ENCODE measurements at regions not wholly inside any gene's neighbourhood (a gene's known extent, or its start where the extent isn't known, plus 50 kb on each side); places are given as distances from the start of the nearest gene placed in this dataset.

DNA sequence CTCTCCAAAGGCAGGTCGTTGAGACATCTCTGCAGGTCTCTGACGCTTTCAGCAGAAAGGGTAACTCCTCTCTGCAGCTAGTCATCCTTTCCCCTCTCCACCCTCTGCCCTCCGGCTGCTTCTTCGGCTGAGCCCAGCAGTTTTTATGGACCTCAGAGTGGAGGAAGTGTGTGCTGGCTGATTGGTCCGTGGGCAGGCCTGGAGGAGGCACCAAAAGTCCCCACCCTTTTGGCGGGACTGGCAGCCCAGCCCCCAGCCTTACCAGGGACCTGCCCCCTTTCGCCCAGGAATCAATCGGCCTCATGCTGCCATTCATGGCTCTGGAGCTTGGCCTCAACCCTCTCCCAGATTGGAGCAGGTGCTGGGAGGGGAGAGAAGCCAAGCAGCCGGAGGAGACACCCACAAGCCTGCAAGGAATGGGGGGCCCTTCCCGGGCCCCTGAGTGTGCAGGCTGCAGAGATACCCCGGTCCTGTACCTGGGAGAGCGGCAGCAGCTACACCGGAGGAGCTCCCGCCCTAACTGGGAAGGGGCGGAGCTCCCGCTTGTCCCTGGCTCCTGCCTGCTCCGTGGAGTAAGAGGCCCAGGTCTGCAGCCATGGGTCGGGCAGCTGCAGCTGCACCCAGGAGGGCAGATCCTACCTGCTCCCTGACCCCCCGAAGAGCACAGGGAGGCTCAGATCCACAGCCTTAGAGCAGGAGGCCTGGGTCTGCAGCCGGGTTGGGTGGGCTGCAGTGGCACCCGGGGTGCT, 170.3 kb upstream of the SOX4 start:
- no peak for DNase-seq (ENCODE audit: low read depth, low spot score)

DNA sequence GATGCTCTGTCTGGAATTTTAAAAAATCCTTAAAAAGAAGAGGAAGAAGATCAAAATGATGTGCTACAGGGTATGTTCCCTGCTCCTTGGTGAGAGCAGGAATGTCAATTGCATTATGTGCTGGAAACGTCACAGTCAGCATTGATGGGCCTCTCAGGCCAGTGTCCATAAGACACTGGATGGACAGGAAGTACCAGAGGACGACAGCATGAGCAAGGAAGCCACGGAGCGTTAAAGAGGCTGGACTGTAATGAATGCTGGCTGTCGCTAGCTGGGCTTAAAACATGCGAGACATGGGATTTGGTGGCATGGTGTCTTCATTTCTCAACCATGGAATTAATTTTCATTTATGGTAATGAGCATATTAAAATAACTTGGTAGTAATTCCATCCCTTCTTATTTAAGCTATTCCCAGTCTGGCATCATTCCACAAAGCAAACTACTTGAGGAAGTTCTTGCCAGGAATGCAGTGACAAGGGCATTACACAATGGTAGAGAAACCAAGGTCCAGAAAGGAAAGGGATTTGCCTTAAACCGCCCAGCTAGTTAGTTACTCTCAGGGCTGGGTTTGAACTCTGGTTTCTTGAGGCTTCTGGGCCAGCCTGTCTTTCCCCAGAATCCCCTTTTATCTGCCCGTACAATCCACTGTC, 166.6 kb upstream of the SOX4 start:
- DNase-seq (ENCODE audit: low read depth, low spot score) = peak; percentile 51

DNA sequence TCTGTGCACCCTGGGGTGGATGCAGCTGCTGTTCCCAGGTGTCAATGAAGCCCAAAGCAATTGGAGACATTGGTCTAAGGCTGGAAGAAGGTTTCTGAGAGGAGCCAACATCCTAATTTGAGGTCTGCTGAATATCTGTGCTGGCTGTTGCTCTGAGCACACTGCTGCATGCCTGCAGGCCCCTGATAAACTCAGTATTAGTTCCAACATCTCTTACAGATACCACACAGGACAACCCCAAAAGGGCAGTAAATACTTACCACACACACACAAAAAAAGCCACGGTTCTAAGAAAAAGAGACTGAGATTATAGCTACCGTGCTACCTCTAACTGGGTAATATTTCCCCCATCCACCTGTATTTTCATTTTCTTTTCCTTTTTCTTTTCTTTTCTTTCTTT, 164.3 kb upstream of the SOX4 start:
- no peak for DNase-seq (ENCODE audit: low read depth, low spot score)

DNA sequence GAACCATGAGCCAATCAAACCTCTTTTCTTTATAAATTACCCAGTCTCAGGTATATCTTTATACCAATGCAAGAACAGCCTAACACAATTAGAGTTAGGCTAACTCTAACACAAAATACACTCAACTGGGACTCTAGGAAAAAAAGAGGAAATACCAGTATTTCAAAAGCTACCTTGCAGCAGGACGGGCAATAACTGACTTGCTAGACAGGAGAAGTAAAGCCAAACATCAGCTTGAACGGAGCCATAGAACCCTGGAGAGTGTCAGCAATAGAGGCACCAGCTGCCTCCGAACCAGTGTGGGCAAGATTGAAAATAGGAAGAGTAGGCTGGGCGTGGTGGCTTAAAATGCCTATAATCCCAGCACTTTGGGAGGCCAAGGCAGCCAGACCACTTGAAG, 162.0 kb upstream of the SOX4 start:
- DNase-seq (ENCODE audit: low read depth, low spot score) = no peak

DNA sequence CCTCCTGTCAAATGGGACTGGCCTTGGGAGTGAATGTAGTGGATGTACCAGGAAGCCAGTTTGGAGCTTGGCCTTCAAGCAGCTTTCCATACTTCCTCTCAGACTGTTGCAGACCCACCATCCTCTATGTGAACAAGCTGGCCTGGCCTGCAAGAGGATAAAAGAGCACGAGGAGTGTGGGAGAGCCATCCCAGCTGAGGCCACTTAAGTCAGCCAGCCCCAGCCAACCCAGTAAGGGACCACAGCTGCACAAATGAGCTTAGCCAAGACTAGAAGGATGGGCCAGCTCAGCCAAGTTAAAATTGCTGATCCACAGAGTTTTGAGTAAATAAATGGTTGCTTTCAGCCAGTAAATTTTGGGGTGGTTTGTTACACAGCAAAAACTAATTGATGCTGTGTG, 156.9 kb upstream of the SOX4 start:
- DNase-seq (ENCODE audit: low read depth, low spot score) = no peak

DNA sequence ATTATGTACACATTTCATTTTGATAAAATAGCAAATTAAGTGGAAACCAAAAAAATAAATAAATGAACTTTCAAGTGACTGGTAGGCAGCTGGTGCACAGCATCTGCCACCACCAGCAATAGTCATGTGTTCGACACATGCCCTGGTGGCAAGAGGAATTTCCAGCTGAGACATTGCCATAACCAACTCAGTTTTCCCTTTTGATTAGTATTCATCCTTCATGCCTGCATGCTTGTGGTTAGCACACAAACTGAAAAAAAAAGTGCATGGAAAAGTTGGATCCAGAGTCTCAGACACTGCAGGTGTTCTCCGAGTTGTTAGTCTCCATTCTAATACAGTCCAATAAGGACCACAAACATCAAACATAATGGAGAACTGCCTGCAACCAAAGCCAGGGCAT, 156.0 kb upstream of the SOX4 start:
- DNase-seq (ENCODE audit: low read depth, low spot score) = peak; percentile 77

DNA sequence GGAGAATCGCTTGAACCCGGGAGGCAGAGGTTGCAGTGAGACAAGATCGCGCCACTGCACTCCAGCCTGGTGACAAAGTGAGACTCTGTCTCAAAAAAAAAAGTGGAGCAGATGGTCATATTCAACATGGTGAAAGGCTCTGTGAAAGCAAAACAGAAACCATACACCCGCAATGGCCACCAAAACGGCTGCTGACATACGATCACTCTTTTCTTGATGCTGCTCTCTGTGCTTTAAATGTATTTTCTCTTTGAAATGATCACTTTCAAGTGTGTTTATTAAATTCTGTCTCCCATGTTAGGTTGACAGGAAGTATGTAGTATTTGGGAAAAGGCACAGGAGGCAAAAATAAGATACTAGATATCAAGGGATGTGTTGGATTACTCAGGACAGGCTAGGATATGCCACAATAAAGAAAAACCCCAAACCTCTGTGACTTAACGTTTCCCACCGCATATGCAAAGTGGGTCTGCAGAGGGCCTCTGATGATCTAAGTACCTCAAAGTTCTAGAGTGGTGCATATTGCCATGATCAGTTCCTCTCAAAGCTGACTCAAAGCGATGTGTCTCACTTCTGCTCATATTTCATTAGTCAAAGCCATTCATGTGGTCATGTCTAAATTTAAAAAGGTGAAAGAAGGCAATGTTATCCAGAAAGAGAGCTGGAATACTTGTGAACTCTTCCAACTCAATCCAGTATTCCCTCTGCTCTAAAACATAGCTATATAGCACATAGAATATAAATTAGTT, 155.1 kb upstream of the SOX4 start:
- no peak for DNase-seq (ENCODE audit: low read depth, low spot score)

DNA sequence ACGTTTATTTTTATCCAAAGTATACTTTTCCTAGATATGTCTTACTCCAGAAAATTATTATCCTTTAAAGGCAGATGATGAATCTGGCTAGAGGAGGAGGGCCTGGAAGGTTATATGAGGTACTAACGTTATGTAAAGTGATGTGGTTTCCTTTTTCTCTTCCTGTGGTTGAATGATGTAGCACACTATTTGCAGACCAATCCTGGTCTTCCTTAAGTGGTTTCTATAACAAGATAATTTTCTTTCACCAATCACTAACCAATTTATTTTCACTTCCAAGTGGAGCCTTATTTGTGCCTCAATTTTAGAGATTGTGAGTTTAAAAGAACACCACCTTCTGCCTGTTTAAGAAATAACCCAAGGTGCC, 154.6 kb upstream of the SOX4 start:
- peak; percentile 14 for DNase-seq (ENCODE audit: low read depth, low spot score)

DNA sequence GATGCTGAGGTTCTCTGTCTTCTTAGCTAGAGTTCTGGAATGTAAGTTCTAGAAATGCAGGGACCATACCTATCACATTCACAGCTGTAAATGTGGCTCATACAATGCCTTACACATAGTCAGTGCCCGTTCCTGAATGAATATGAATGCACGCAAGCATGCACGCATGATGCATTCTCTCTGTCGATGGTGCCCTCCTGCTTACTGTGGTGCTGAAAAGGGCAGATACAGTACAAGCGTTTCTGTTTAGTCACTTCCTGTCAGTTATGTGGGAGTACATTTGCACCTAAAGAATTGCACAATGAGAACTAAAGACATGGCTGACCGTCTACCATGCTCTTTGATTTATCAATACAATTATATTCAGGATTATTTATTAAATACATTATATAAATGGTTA, 152.2 kb upstream of the SOX4 start:
- DNase-seq (ENCODE audit: low read depth, low spot score) = no peak

DNA sequence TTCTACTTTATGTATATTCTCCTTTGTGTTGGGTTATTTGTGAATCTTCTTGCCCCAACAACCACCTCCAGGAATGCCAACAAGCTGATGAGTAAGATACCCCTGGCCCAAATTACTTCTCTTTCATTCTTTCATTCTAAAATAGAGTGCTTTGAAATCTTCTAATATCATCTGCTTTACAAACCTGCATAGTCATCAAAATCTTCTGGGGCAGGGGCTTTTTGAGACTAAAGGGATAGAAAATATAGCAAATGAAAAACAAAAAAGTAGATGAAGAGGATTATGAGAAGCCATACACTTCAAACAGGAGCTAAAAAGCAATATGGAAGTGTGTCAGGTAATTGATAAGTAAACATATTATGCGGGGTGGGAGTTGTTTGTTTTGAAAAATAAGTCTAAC, 150.7 kb upstream of the SOX4 start:
- no peak for DNase-seq (ENCODE audit: low read depth, low spot score)

DNA sequence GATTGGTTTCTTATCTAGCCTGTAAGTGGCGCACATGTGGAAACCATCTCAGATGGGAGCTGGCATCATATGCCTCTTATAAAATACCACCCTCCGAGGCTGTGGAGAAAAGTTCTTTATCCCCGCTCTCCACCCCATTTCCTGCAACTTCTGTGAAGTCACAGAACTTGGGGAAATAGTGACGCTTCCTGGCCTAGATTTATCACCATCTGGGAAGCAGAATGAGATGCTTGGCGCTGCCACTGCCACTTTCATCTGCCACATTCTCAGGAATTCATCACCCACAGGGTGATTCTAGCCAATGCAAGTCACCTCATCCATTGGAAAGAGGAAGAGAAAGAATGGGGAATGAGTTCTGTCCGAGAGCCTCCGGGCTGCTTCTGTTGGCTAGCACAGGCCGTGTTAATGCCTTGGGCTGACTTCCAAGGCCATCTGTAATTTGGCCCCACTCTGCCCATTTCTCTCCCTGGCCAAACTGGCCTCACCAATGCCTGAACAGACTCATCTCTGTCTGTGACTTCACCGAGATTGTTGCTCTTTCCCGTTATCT, 148.8 kb upstream of the SOX4 start:
- no peak for DNase-seq (ENCODE audit: low read depth, low spot score)

DNA sequence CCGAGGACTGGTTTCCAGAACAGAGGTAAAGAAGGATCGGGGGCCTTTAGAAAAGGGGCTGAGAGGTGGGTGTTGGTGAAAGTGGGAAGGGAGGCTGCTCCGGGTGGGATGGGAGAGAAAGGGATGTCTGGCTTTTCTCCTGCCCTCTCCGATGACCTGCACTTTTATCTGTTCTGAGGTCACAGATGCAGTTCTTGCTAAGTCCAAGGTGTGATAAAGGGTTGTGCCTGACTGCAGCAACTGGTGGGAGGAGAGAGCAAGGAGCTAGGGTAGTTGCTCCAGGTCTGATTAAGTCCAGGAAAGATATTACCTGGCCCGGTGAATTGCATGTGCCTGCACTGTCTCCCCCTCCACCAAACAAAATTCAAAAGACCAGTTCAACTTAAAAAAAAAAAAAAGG, 145.6 kb upstream of the SOX4 start:
- DNase-seq (ENCODE audit: low read depth, low spot score) = no peak

DNA sequence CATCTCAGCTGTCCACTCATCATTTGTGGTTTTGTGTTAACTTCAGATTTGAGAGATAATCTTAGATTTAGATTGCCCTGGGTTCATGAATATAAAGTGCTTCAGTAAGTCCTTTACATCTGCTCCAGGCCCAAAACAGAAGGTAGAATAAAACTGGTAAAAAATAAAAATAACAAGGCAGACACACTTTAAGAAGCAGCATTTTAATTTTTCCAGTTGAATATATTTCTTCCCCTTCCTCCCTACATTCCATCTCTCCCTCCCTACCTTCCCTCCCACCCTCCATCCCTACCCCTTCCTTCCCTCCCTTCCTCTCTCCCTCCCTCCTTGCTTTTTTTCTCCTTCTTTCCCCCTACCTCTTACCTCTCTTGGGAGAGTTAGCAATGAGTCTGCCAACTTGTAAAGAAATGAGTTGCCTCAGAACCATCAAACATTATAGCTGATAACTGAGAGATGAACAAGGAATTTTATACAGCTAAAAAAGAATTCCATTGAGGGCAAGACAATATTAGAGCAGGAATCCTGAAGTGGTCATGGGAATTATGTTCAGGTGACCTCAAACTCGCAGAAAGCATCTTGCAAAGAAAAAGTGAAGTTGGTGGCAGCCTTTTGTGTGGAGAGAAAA, 145.0 kb upstream of the SOX4 start:
- DNase-seq (ENCODE audit: low read depth, low spot score) = no peak

DNA sequence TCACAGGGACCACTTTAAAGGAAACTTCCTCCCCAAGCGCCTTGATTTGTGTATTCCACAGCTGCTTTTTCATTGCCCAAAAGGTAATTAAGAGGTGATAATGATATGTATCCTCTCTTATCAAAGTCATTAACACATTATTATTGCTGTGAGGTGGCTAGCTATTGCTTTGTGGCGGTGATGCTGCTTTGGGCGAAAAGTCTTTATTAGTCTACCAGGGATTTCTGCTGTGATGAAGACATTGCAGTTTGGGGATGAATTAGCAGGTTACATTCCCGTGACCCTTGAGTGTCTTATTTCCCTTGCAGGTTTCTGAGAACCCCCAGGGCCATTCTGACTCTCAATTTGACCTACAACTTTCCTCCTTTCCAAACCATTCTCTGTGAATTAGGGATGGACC, 143.4 kb upstream of the SOX4 start:
- no peak for DNase-seq (ENCODE audit: low read depth, low spot score)

DNA sequence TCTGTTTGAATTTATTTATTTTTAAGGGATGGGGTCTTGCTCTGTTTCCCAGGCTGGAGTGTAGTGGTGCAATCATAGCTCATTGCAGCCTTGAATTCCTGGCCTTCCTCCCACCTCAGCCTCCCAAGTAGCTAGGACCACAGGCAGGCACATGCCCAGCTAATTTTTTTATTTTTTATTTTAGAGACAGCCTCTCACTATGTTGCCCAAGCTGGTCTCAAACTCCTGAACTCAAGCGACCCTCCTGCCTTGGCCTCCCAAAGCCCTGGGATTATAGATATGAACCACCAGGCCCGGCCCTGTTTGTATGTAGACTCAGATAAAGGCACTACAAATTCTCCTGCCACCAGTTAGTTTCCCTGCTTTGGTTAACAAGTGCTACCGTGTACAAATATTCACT, 142.9 kb upstream of the SOX4 start:
- no peak for DNase-seq (ENCODE audit: low read depth, low spot score)

DNA sequence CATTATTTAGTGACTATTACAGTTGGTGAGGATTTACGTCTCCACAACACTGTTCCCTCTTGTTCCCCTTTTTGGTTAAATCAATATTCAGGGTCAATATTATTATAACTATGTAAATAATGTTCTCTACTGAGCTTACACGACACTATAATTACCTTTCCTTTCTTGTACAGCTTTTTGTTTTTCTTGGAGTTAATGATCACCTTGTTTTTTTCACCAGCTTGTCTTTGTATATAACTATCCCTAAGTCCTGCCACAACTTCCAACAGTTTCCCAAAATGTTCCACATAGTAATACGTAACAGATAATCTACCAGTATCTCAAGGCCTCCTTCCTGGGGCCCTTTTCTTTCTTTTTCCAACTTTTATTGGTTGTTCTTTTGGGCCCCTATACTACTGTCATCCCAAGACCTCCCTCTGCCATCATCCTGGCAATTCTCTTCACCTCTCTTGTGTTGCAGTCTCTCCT, 142.0 kb upstream of the SOX4 start:
- DNase-seq (ENCODE audit: low read depth, low spot score) = no peak

DNA sequence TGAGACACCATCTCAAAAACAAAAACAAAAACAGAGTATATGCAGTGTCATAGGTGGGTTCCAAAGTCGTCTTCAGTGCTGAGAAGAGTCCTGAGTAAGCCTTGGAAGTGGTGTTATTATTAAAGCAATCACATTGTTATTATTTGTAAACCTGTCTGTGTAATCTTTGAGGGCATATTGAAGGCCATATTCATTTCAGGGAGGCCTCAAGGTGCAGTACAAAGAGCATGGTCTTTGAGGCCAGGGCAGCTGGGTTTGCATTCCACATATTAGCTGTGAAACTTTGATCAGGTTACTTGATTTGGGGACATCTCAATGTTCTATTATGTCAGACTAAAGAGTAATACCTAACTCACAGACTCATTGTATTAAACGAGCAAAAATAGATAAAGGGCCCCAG, 139.3 kb upstream of the SOX4 start:
- no peak for DNase-seq (ENCODE audit: low read depth, low spot score)

DNA sequence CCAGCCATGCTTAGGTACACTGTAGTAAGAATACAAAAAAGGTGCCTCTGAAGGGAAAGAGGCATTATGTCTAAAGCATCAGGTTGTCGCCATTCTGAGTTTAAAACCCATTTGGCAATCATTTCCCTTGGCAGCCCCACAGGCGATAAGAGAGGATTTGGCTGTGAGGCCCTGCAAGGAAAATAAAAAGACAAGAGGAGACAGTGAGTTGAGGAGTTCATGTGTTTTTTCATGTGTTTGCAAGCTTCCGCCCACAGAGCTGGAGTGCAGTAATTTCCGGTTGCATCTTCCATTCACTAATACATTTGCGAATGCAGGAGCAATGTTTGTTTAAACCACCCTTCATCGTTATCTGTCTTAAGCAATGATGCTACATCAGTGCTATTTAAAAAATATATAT, 138.5 kb upstream of the SOX4 start:
- no peak for DNase-seq (ENCODE audit: low read depth, low spot score)

DNA sequence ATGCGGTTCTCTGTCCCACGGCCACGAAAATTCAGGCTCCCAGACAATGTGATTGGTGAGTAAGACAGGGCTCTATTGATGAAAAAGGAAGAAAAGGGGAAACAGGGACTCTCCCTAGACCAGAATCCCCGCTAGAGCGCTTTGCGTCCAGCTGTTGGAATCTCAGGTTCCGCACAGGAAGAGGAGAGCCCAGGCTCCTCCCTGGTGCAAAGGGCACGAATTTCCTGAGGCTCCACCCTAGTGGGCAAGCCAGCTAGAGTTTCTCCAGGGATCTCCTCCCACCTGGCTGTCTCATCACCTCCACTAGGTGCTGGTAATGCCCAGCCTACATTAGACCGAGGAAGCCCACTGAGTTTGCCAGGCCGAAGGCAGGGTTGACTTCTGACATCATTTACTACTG, 135.9 kb upstream of the SOX4 start:
- no peak for DNase-seq (ENCODE audit: low read depth, low spot score)

DNA sequence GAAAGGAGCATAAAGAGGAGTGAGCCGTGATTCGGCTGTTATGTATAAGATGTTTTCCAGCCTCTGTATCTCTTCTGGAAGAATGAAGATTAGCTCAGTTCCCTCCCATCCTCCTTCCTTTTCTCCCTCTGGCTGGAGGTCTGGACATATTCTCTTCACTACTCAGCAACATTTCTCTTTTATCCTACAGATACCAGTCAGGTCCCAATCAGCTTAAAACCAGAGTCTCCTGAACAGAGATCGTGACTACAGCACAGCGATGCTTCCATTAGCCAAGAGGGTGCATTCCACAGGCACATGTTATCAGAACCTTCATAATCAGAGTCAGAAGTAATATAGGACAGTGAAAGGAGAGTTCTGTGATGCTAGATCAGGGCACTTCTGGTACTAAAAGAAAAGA, 133.9 kb upstream of the SOX4 start:
- no peak for DNase-seq (ENCODE audit: low read depth, low spot score)

DNA sequence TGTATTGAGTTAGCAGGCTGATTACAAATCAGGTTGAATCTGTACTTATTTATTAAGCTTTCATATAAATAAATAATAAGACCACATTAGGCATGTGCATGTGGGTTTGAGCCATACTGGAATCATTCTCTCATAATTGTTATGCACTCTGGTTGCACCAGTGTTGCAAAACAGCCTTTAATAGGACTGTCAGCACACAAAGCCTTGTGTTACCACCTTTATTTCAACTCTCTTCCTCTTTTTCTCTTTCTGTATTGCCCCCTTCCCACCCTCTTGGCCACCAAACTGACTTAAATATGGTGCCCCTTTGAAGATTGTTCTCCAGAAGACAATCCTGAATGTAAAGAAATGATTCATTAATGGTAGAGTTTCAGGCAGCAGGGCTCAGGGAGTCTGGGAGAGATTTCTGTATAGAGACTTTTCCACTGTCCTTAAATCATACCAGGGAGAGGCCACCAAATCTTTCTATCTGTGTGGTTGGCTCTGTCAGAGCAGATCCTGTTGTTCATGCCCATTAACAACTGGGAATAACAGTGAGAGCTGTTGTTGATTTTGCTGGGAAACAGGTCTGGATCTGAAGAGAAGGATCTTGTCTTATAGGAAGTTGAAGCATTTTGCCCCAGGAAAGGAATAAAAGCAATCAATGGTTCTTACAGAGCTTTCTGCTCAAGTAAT, 131.6 kb upstream of the SOX4 start:
- no peak for DNase-seq (ENCODE audit: low read depth, low spot score)

DNA sequence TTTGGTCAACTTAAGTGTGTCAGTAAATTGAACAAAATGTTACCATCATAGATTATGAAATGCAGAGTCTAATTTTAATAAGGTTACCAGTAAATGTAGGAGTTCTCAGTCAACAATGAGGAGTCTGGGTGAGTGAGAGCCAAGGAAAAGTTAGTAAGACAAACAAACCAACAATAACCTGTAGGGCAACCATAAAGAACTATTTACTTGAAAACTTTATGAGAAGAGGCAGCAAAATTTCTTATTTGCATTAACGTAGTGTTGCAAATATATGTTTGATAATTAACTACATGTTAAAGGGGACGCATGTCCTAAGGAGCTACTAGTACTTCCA, 131.1 kb upstream of the SOX4 start:
- DNase-seq (ENCODE audit: low read depth, low spot score) = no peak

Measured in astrocyte of the hippocampus (primary cell).